ENCODE measurements at regions not wholly inside any gene's neighbourhood (a gene's known extent, or its start where the extent isn't known, plus 50 kb on each side); places are given as distances from the start of the nearest gene placed in this dataset.

GRCh38 chr20:58146746-58147140 lies 81.7 kb downstream of the ANKRD60 start:
- no peaks in the 10 kb centered on the region for H3K27me3 ChIP-seq (ENCODE audit: insufficient read depth, low read length, poor library complexity, severe bottlenecking)
- no peak overlapping the region for H3K4me2 ChIP-seq (ENCODE audit: low read depth, low read length, poor library complexity, severe bottlenecking)
- H3K4me1 ChIP-seq (ENCODE audit: insufficient read depth, low read length, poor library complexity, severe bottlenecking) = no peaks in the 10 kb centered on the region
- H3K9me3 ChIP-seq (ENCODE audit: insufficient read depth, low read depth, low read length) = no peaks in the 10 kb centered on the region
- no peak overlapping the region for H2AFZ ChIP-seq (ENCODE audit: low read length)
- H4K20me1 ChIP-seq (ENCODE audit: insufficient read depth, low read length, poor library complexity, severe bottlenecking) = no peaks in the 10 kb centered on the region
- no peaks in the 10 kb centered on the region for H3K9me2 ChIP-seq (replicated peaks; ENCODE audit: low read depth, low read length)
- no peak overlapping the region for H3K9ac ChIP-seq (ENCODE audit: low read depth, low read length, poor library complexity, severe bottlenecking)
- no peaks in the 10 kb centered on the region for H3F3A ChIP-seq (ENCODE audit: low read depth)
- TF ChIP-seq, protein P1, sequence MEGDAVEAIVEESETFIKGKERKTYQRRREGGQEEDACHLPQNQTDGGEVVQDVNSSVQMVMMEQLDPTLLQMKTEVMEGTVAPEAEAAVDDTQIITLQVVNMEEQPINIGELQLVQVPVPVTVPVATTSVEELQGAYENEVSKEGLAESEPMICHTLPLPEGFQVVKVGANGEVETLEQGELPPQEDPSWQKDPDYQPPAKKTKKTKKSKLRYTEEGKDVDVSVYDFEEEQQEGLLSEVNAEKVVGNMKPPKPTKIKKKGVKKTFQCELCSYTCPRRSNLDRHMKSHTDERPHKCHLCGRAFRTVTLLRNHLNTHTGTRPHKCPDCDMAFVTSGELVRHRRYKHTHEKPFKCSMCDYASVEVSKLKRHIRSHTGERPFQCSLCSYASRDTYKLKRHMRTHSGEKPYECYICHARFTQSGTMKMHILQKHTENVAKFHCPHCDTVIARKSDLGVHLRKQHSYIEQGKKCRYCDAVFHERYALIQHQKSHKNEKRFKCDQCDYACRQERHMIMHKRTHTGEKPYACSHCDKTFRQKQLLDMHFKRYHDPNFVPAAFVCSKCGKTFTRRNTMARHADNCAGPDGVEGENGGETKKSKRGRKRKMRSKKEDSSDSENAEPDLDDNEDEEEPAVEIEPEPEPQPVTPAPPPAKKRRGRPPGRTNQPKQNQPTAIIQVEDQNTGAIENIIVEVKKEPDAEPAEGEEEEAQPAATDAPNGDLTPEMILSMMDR (conservative IDR thresholded peaks at IDR 0.05; ENCODE audit: low read length) = no peak
- TF ChIP-seq EZH2phosphoT487 (IDR thresholded peaks at IDR 0.05; ENCODE audit: borderline replicate concordance) = no peak
- no peaks in the 10 kb centered on the region for H3K79me2 ChIP-seq (ENCODE audit: insufficient read depth, low read length)
- no peak overlapping the region for H3K4me3 ChIP-seq (ENCODE audit: low read length, poor library complexity, severe bottlenecking)
- H3K36me3 ChIP-seq (ENCODE audit: insufficient read depth, low read length) = no peaks in the 10 kb centered on the region

- H3K27me3 ChIP-seq (ENCODE audit: insufficient read depth, low read length, poor library complexity, severe bottlenecking) = no peaks in the 10 kb centered on the region
- H3K79me2 ChIP-seq (ENCODE audit: insufficient read depth, low read length) = no peaks in the 10 kb centered on the region
- no peak overlapping the region for H3K4me2 ChIP-seq (ENCODE audit: low read depth, low read length, poor library complexity, severe bottlenecking)
- no peak overlapping the region for H3K9ac ChIP-seq (ENCODE audit: low read depth, low read length, poor library complexity, severe bottlenecking)
- no peaks in the 10 kb centered on the region for H3K36me3 ChIP-seq (ENCODE audit: insufficient read depth, low read length)
- H4K20me1 ChIP-seq (ENCODE audit: insufficient read depth, low read length, poor library complexity, severe bottlenecking) = no peaks in the 10 kb centered on the region
- H2AFZ ChIP-seq (ENCODE audit: low read length) = no peak overlapping the region
- H3K9me3 ChIP-seq (ENCODE audit: insufficient read depth, low read depth, low read length) = no peaks in the 10 kb centered on the region
- H3K4me3 ChIP-seq (ENCODE audit: low read length, poor library complexity, severe bottlenecking) = no peak overlapping the region
- H3K4me1 ChIP-seq (ENCODE audit: insufficient read depth, low read length, poor library complexity, severe bottlenecking) = no peaks in the 10 kb centered on the region
- H3K9me2 ChIP-seq (replicated peaks; ENCODE audit: low read depth, low read length) = no peaks in the 10 kb centered on the region
- H3F3A ChIP-seq (ENCODE audit: low read depth) = no peaks in the 10 kb centered on the region
- TF ChIP-seq, protein P1 (conservative IDR thresholded peaks at IDR 0.05; ENCODE audit: low read length) = no peak
- no peak for TF ChIP-seq EZH2phosphoT487 (IDR thresholded peaks at IDR 0.05; ENCODE audit: borderline replicate concordance)
Measured at GRCh38 chr20:58146081-58146745, 82.2 kb downstream of the ANKRD60 start.

- H3K27me3 ChIP-seq (ENCODE audit: insufficient read depth, low read length, poor library complexity, severe bottlenecking) = no peaks in the 10 kb centered on the region
- H3K9me3 ChIP-seq (ENCODE audit: insufficient read depth, low read depth, low read length) = no peaks in the 10 kb centered on the region
- no peaks in the 10 kb centered on the region for H3K4me1 ChIP-seq (ENCODE audit: insufficient read depth, low read length, poor library complexity, severe bottlenecking)
- H2AFZ ChIP-seq (ENCODE audit: low read length) = no peak overlapping the region
- no peaks in the 10 kb centered on the region for H3K36me3 ChIP-seq (ENCODE audit: insufficient read depth, low read length)
- no peaks in the 10 kb centered on the region for H3K9me2 ChIP-seq (replicated peaks; ENCODE audit: low read depth, low read length)
- TF ChIP-seq, protein P1 (conservative IDR thresholded peaks at IDR 0.05; ENCODE audit: low read length) = no peak
- TF ChIP-seq EZH2phosphoT487 (IDR thresholded peaks at IDR 0.05; ENCODE audit: borderline replicate concordance) = no peak
- H4K20me1 ChIP-seq (ENCODE audit: insufficient read depth, low read length, poor library complexity, severe bottlenecking) = no peaks in the 10 kb centered on the region
- no peak overlapping the region for H3K4me2 ChIP-seq (ENCODE audit: low read depth, low read length, poor library complexity, severe bottlenecking)
- H3K9ac ChIP-seq (ENCODE audit: low read depth, low read length, poor library complexity, severe bottlenecking) = no peak overlapping the region
- no peaks in the 10 kb centered on the region for H3K79me2 ChIP-seq (ENCODE audit: insufficient read depth, low read length)
- H3K4me3 ChIP-seq (ENCODE audit: low read length, poor library complexity, severe bottlenecking) = no peak overlapping the region
- H3F3A ChIP-seq (ENCODE audit: low read depth) = no peaks in the 10 kb centered on the region
Measured at GRCh38 chr20:58145506-58146080, 82.9 kb downstream of the ANKRD60 start.
